SK-N-SH treated with all-trans-retinoic acid at 6 μM for 48 hours (cell line): ENCODE measurements at regions not wholly inside any gene's neighbourhood (a gene's known extent, or its start where the extent isn't known, plus 50 kb on each side); places are given as distances from the start of the nearest gene placed in this dataset.

ENCODE experiments used
- BACH2 ChIP-seq: fragments of 250-450 bp; sonication (Bioruptor Pico); IDR thresholded peaks from 2 replicates; pipeline ENCODE4 v1.9.0; 2021; ENCODE audit warnings: mild to moderate bottlenecking, borderline replicate concordance
- CSRNP3 ChIP-seq: fragments of 250-450 bp; sonication (Bioruptor Pico); IDR thresholded peaks from 2 replicates; pipeline ENCODE4 v1.5.1; 2021; ENCODE audit warnings: mild to moderate bottlenecking, moderate library complexity
- GLIS3 ChIP-seq: fragments of 250-450 bp; sonication (Bioruptor Pico); IDR thresholded peaks from 2 replicates; pipeline ENCODE4 v1.5.0; 2020; ENCODE audit warnings: mild to moderate bottlenecking, moderate library complexity
- OSR1 ChIP-seq: fragments of 250-450 bp; sonication (Bioruptor Pico); IDR thresholded peaks from 2 replicates; pipeline ENCODE4 v1.8.0; 2022; ENCODE audit warnings: moderate library complexity, mild to moderate bottlenecking, inconsistent platforms
- PATZ1 ChIP-seq: fragments of 250-450 bp; sonication (Bioruptor Pico); IDR thresholded peaks from 2 replicates; pipeline ENCODE4 v1.8.0; 2020; ENCODE audit warnings: mild to moderate bottlenecking, moderate library complexity, borderline replicate concordance
- POU6F1 ChIP-seq: fragments of 250-450 bp; sonication (Bioruptor Pico); IDR thresholded peaks from 2 replicates; pipeline ENCODE4 v1.8.0; 2021; ENCODE audit warnings: low read depth, mild to moderate bottlenecking, moderate library complexity, borderline replicate concordance
- RARB ChIP-seq: fragments of 250-450 bp; sonication (Bioruptor Pico); IDR thresholded peaks from 2 replicates; pipeline ENCODE4 v1.8.0; 2021; ENCODE audit warnings: mild to moderate bottlenecking, moderate library complexity
- ZC3H10 ChIP-seq: fragments of 250-450 bp; sonication (Bioruptor Pico); IDR thresholded peaks from 2 replicates; pipeline ENCODE4 v1.5.1; 2021; ENCODE audit warnings: mild to moderate bottlenecking, moderate library complexity
- ZFP3 ChIP-seq: fragments of 250-450 bp; sonication (Bioruptor Pico); IDR thresholded peaks from 2 replicates; pipeline ENCODE4 v1.5.0; 2020; ENCODE audit warnings: mild to moderate bottlenecking, moderate library complexity
- ZFP30 ChIP-seq: fragments of 450-650 bp; formaldehyde crosslinking; IDR thresholded peaks from 2 replicates; pipeline ENCODE4 v1.5.0; 2022; ENCODE audit warnings: mild to moderate bottlenecking, moderate library complexity
- ZNF565 ChIP-seq: fragments of 450-650 bp; formaldehyde crosslinking; conservative IDR thresholded peaks from 2 replicates; pipeline ENCODE4 v1.5.0; 2020; ENCODE audit warnings: low read depth, mild to moderate bottlenecking, moderate library complexity

GRCh38 chr14:53456931-53457330 is 303.8 kb upstream of the DDHD1 start:
- TF ChIP-seq ZFP3 (CRISPR knock-in tag) (no peak), PATZ1 (no peak), RARB (CRISPR knock-in tag) (no peak), ZFP30 (no peak), OSR1 (no peak), ZNF565 (CRISPR knock-in tag) (no peak), CSRNP3 (CRISPR knock-in tag) (no peak), GLIS3 (CRISPR knock-in tag) (no peak), ZC3H10 (CRISPR knock-in tag) (no peak), BACH2 (CRISPR knock-in tag) (no peak), POU6F1 (CRISPR knock-in tag) (no peak)
